ENCODE measurements at regions not wholly inside any gene's neighbourhood (a gene's known extent, or its start where the extent isn't known, plus 50 kb on each side); places are given as distances from the start of the nearest gene placed in this dataset.

DNA sequence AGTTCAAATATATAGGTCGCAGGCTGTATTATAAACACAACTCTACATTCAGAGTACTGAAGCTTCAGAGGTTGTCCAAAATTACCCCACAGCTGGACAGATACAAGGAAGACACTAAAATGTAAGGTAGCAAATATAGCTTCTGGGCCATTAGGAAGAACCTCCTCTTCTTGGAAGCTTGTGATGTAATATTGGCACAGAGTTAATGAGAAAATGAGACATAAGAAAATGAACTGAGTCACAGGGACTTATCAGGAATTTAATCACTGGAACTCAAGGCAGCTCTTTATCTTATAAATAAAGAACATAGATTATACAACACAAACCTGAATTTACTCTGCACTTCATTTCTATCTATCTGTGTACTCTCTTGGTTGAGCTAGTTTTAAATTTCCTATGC, 344.7 kb downstream of the PCDH10 start:
- DNase-seq (ENCODE audit: low spot score in 2 of 2) (no peak), FAIRE-seq (no peak)

DNA sequence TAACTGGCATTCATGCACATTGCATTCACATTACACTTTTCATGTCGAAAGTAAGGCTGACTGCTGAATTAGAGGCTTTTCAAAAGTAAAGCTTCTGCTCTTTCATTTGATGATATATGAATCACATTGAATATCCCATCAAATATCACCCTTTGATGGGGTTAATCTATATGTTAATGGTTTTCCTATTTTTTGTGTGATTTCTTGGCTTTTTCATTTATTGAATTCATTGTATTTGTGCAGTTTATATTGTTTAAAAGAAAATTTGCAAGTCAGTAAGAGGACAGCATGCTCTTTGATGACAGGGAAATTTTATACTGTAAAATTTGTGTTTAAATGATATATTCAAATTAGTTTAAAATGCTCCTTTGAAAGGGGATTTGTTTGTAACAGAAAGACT, 344.1 kb downstream of the PCDH10 start:
- no peak for DNase-seq (ENCODE audit: low spot score in 2 of 2)
- FAIRE-seq: no peak

DNA sequence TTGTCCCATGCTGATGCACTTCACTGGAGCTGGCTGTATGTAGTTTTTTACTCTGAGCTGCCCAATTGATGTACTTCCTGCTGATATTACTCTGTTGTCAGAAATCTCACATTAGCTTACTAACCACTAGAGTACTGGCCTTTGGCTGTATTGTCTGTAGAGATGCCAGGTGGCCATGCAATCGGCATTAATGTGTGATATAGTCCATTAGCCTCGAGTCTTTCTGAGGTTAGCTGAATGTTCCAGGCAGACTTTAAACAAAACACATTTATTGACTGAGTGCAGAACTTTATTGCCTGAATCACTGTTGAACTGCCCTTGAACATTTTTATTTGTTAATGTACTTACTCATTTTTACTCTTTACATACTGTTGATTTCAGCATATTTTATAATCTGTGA, 335.2 kb downstream of the PCDH10 start:
- FAIRE-seq (no peak), DNase-seq (ENCODE audit: low spot score in 2 of 2) (no peak)

DNA sequence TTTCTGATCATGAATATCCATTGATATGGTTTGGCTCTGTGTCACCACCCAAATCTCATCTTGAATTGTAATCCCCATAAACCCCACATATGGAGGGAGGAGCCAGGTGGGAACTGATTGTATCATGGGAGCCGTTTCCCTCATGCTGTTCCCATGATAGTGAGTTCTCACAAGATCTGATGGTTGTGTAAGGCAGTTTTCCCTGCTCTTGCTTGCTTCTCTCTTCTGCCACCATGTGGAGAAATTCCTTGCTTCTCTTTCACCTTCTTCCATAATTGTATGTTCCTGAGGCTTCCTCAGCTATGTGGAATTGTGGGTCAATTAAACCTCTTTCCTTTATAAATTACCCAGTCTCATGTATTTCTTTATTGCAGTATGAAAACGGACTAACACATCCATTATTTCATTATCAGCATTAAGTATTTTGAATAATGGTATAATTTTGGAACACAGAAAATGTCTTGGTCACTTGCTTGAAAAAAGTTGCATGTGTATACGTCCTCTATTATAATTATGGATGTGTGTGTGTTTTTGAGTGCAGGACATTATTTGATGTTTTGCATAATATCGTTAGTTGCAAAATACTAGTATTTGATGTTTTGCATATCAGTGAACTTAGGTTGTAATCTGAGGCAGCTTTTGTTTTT, 334.6 kb downstream of the PCDH10 start:
- FAIRE-seq (no peak), DNase-seq (ENCODE audit: low spot score in 2 of 2) (no peak)

DNA sequence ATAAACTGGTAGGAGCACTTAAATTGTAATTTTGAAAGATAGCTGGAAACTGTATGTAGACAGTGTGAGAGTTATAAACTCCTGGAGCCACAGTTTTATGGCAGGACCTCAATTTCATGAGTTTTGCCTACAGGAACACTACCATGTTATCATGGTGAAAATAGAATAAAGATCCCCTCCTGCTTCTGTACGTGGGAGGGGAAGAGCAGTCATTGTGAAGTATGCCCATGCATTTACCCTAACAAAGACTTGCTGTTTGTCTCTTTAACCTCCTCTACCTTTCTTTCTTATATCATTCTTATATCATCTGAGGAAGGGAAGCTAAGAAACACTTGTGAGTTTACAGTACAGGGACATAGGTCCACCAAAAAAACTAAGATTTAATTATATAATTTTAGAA, 327.0 kb downstream of the PCDH10 start:
- FAIRE-seq: no peak
- no peak for DNase-seq (ENCODE audit: low spot score in 2 of 2)

DNA sequence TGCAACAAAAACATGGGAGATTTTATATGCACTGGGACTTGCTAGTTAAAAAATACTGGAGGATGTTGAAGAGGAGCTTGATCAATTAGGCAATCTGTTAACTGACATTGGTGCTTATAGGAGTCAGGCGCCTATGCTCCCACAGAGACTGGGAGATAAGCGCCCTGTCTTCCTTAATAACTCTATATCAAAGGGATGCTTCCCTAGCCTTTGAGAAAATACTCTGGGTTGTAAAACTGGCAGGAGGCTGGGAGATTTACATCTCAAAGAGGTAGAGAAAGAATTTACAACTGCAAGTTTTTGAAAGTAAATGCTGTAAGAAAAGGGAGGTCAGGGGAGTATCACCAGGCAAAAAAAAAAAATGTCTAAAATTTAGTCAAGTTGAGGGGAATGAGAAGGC, 325.4 kb downstream of the PCDH10 start:
- DNase-seq (ENCODE audit: low spot score in 2 of 2) (no peak), FAIRE-seq (no peak)

DNA sequence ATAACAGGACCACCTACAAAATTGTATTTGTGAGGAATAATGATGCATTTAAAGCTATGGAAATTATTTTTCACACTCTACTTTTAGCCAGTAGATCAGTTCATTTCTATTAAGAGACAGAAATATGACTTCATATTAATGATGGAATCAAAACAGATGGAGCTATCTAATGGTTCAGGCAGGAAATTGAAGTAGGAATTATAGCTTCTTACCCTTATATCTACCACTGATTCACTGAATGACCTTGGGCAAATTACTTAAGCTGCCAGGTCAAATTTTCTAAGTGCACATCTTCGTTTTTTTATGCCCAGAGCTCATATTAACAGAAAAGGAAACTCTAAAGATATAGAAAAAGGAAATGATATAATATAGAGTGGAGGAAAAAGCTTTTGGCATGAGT, 323.1 kb downstream of the PCDH10 start:
- no peak for DNase-seq (ENCODE audit: low spot score in 2 of 2)
- no peak for FAIRE-seq

DNA sequence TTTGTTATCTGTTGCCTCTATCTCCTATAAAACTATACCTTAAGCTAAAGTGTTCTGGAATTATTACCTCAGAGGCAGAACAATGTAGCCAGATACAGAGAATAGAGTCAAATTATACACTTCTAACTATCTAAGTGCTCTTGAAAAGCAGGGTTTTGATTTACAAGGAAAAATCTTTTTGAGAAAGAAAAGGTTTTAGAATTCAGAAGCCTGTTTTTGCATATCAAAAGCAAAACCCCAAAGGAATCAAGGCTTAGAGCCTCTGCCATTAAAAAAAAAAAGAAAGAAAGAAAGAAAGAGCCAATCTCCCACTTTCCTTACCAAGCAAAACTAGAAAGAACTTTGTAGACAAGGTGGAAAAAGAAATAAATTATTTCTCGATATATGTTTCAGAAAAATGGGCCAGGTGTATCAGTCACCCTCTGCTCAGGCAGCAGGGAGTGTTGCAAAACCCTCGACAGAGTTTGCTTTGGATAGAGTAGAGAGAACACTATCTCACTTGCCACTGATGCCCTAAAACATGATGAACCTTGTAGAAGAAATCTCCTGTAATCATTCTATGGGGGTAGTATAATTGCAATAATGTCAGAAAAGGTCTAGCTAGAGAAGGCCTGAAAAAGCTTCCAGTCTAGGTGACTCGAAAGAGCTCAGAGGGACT, 318.3 kb downstream of the PCDH10 start:
- DNase-seq (ENCODE audit: low spot score in 2 of 2): no peak
- no peak for FAIRE-seq

DNA sequence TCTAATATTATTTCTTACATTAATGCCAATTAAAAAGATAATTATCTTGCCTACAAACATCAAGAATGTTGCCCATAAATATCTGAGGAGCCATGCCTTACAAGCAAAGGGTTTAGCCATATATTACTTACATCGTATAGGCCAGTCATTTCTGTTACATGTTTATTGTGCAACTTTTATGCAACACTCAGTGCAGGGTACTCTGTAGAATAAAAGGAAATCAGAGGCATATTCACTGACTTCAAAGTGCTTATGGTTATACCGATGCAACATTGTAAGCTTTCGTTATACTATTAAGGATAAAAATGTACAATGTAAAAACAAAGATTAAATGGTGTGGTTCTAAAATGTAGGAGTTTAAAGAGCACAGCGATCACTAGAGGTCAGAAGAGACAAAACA, 315.9 kb downstream of the PCDH10 start:
- no peak for DNase-seq (ENCODE audit: low spot score in 2 of 2)
- no peak for FAIRE-seq

DNA sequence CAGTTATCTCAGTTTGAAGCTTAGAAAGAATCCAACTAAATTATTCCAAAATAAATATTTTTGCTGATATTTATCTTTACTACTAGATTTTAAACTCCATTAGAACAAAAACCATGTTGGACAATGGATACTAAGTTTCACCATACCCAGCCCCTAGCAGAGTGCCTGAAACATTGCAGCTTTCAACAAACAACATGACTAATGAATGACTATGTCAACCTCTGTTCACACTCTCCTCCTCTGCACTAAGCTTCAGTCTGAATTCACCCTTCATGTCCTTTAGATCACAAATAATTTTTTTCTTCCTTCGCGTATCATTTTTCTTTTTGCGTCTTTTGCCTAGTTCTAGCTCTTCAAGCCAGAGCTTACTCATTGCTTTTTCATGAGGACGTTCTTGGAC, 315.2 kb downstream of the PCDH10 start:
- FAIRE-seq (no peak), DNase-seq (ENCODE audit: low spot score in 2 of 2) (no peak)

DNA sequence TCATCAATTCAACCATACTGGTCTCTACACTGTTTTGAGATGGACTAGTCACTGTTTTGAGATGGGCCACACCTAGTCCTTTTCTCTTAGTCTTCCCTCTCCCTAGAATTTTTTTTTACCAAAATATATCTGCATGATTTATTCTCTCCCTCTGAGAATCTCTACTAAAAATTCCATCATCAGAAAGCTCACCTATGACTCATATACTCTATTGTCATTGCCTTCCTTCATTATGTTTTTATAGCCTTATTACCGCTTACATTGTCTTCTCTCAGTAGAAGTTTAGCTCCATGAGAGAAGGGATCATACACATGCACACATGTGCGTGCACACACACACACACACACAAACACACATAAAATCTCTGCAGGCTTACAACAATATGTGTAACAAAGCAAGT, 303.6 kb downstream of the PCDH10 start:
- FAIRE-seq (no peak), DNase-seq (ENCODE audit: low spot score in 2 of 2) (no peak)

DNA sequence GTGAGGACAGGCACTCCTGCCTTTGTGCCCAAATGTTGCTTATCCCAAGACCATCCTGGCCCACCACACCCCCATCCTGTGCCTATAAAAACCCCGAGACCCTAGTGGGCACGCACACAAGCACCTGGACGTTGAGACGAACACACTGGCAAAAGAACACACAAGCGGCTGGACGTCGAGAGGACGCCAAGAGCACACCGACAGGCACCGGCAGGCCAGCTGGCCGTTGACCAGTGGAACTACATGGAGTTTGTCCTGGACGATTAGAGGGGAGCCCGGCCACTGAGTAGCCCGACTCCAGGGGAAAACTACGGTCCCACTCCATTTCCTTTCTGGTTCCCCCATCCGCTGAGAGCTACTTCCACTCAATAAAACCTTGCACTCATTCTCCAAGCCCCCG, 301.7 kb downstream of the PCDH10 start:
- DNase-seq (ENCODE audit: low spot score in 2 of 2) (no peak), FAIRE-seq (no peak)

DNA sequence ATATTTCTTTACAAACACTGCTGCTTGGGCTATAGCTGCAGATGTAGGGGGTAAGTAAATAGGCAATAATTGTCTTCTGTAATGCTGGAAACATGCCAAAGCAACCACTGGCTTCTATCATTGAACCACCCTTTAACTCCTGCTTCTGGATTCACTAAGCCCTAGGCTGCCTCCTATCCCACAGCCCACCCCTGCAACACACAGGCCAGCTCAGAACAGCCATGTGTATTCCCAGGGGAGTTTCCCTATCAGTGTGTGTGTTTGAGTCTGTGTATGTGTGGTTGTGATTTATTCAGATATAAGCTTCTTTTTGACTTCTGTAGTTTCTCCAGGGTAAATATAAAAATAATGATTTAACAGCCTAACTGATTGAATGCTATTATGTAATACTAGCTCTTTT, 291.3 kb downstream of the PCDH10 start:
- FAIRE-seq: no peak
- DNase-seq (ENCODE audit: low spot score in 2 of 2): no peak

DNA sequence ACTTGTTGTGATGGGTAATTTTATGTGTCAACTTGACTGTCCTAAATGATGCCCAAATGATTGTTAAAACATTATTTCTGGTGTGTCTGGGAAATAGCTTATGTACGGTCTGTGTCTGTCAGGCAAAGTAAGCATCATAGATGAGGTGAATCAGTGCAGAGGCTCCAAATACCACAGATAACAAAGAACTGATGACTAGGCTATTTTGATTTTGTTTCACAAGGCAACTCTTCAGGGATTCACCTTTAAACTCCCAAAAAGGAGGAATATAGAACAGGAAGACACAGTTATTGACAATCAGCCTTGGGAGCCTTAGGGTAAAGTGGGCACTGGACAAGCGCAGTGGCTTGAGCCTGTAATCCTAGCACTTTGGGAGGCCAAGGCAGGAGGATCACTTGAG, 290.7 kb downstream of the PCDH10 start:
- DNase-seq (ENCODE audit: low spot score in 2 of 2) (no peak), FAIRE-seq (no peak)

DNA sequence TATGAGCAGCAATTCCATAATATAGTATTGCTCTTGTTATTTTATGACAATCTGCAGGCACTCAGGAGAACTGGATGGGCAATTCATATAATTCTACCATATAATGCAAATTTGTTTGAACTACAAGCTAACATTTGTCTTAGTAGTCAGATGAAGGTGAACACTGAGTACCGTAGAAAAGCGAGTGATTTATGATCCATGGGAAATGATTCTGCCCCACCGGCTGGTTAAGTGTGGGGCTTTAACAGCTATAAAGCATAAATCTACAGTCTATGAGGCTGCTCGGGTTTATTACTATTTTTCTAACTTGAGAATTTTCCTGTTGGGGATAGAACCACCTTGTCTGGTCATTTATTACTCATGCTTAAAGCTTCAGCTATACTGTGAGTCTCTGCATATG, 275.5 kb downstream of the PCDH10 start:
- no peak for FAIRE-seq
- no peak for DNase-seq (ENCODE audit: low spot score in 2 of 2)

DNA sequence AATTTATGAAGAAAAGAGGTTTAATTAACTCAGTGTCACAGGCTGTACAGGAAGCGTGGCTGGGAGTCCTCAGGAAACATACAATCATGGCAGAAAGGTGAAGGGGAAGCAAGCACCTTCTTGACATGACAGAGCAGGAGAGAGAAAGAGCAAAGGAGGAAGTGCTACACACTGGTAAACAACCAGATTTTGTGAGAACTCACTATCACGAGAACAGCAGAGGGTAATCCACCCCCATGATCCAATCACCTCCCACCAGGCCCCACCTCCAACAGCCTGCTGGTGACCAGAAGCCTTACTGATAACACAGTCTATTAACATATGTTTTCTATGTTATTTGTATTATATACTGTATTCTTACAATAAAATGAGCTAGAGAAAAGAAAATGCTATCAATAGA, 254.8 kb downstream of the PCDH10 start:
- DNase-seq (ENCODE audit: low spot score in 2 of 2) (no peak), FAIRE-seq (no peak)

DNA sequence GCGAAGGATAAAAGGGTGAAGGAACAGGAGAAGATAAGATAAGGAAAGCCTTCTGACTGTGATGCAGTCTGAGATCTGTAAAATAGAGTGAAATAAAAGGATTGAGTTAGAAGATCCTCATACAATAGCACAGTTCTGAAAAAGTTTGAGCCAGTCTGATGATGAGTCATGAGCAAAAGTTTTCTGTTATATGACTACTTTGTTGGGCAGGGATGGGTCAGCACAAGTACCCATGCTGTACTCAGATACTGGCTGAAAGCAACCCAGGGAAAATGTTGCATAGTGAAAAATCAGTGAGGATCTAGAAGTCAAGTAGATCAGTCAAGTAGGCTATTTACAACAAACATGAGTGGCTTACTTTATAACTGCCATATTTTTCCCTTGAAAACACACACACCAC, 253.5 kb downstream of the PCDH10 start:
- FAIRE-seq (no peak), DNase-seq (ENCODE audit: low spot score in 2 of 2) (no peak)

DNA sequence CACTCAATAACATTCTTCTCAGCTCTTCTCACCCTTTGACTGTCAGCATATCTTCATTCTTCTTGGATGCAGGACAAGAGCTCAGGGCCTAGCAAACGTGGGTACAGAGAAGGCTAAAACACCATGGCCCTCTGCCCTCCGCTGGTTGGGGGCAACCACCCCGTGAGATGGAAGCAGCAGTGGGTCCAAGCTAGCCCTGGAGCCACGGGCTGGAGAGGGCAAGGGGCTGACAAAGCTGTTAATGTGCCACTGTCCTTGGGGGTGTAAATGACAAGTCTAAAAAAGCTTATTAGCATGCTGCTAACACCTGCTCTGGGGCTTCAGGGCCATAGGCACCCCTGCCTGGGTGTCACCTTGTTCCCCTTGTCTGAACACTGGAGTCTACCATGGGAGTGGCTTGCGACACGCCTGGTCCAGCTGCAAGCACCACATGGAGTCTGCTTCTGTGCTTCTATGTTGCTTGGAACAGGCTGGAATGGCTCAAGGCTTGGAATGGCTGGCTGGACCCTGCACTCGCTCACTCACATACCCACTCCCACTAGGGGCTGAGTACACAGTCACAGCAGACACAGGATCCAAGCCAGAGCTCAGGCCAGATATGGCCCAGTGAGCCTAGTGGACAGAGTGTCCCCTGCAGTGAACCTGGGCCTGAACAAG, 246.0 kb downstream of the PCDH10 start:
- FAIRE-seq (no peak), DNase-seq (ENCODE audit: low spot score in 2 of 2) (no peak)

DNA sequence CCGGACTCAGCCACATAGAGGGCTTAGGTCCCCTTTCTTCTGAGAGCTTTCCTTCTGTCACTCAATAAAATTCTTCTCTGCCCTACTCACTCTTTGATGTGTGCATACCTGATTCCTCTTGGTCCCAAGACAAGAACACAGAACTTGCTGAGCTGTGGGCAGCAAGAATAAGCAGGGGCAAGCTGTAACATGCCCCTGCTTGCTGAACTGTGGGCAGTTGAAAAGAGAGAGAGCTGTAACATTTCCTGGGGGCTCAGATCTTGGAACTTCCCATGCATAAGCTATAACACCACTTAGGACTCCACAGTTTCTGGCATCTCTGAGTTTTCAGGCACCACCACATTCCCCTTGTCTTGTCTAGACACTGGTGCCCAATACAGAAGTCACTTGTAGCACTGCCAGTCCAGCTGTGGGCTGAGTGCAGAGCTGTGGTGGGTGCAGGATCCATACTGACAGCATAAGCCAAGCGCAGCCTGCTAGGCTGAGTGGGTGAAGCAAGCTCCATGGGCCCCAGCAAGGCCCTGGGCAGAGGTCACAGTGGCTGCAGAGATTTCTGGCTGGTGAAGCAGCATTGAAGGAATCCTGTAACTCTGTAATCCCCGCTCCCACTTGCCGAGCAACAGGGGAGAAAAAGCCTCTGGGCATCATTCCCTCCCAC, 241.2 kb downstream of the PCDH10 start:
- DNase-seq (ENCODE audit: low spot score in 2 of 2) (no peak), FAIRE-seq (no peak)

DNA sequence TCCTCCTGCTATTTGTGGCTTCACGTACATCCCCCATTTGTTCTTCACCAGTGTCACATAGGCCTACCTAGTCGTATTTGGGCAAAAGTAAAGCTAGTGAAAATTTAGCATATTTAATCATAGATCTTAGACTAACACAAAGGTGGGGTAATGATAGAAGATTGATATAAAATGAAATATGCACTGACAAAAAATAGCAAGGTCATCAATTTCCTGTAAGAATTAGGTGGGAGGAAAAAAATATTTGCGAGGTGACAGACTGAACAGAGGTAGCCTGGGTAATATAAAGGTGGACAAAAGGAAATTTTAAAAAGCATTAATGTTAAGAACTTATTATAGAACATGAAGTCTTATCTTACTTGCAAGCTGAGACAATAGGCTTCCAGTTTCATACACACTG, 239.9 kb downstream of the PCDH10 start:
- no peak for FAIRE-seq

DNA sequence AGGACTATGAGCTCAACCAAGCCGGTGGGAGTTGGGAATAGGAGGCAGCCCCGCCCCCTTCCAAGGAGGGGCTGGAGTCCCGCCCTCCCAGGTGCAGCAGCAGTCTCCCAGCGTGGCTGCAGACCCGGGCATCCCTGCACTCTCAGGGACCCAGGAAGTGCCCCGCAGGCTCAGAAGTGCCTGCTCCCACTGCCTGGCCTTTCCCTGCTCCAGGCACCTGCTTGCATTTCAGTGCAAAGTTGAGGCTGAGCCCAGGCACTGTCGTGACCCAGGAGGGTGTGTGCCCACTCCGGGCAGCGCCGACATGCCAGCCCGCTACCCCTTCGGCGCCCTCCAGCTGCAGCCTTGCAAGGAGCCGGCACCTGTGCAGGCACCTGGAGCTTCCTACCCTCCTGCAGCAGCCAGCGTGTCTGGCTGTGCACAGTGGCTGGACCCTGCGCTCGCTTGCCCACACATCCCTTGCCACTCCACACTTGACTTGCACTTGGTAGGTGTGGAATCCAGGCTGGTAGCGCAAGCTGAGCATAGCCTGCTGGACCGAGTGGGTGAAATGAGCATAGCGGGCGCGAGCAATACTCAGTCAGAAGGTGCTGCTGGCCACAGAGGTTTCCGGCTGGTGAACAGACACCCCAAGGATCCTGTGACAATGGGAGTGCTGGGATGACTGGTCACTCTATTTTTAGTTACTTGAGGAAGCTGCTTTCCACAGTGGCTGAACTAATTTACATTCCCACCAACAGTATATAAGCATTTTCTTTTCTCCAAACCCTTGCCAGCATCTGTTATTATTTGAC, 236.3 kb downstream of the PCDH10 start:
- FAIRE-seq (no peak), DNase-seq (ENCODE audit: low spot score in 2 of 2) (no peak)

More for the DNA sequence above, 239.9 kb downstream of the PCDH10 start:
- DNase-seq (ENCODE audit: low spot score in 2 of 2): no peak

Data from frontal cortex (tissue), 3 donors.